Fibroblast of mammary gland (primary cell): ENCODE measurements at regions not wholly inside any gene's neighbourhood (a gene's known extent, or its start where the extent isn't known, plus 50 kb on each side); places are given as distances from the start of the nearest gene placed in this dataset.
A peak's percentile ranks its signal among the peaks of the same experiment; 100 is the strongest.

Source experiments
- DNase-seq: peaks from one replicate; pipeline ENCODE4 v3.0.0-alpha.2; 2010; ENCODE audit warnings: low read depth
- H3K4me3 ChIP-seq: 2 replicates; pipeline ENCODE4 v1.5.1; 2011; ENCODE audit warnings: low read depth, mild to moderate bottlenecking, low read length, moderate library complexity; ENCODE audit not compliant: control insufficient read depth
- TF ChIP-seq, protein P1 (sequence below): conservative IDR thresholded peaks from 2 replicates; pipeline ENCODE4 v1.5.1; 2011; ENCODE audit warnings: low read depth, low read length, inconsistent platforms; ENCODE audit not compliant: control insufficient read depth, insufficient read depth

- DNase-seq, result no peak
- TF ChIP-seq, protein P1, sequence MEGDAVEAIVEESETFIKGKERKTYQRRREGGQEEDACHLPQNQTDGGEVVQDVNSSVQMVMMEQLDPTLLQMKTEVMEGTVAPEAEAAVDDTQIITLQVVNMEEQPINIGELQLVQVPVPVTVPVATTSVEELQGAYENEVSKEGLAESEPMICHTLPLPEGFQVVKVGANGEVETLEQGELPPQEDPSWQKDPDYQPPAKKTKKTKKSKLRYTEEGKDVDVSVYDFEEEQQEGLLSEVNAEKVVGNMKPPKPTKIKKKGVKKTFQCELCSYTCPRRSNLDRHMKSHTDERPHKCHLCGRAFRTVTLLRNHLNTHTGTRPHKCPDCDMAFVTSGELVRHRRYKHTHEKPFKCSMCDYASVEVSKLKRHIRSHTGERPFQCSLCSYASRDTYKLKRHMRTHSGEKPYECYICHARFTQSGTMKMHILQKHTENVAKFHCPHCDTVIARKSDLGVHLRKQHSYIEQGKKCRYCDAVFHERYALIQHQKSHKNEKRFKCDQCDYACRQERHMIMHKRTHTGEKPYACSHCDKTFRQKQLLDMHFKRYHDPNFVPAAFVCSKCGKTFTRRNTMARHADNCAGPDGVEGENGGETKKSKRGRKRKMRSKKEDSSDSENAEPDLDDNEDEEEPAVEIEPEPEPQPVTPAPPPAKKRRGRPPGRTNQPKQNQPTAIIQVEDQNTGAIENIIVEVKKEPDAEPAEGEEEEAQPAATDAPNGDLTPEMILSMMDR, result no peak
- H3K4me3 ChIP-seq, result no peak overlapping the region
Measured at GRCh38 chr2:157077753-157078350, 179.7 kb upstream of the GALNT5 start.

DNA sequence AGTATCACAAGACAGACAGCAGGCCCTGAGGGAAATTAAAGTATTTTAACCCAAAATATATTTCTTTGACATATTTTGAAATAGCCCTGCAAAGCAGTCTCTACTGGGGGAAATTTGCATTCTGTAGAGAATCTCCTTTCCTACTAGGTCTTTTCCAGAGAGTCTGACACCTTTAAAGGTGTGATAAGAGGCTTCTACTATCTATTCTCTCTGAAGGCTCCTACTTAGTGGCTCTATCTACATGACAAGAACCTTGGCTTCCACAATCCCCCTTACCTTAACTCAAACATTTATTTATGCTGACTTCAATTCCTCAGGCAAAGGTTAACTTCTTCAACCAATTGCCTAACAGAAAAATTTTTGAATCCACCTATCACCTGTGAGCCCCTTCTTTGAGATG, 174.6 kb upstream of the GALNT5 start:
- TF ChIP-seq, protein P1, result no peak
- DNase-seq, result no peak
- no peak overlapping the region for H3K4me3 ChIP-seq

DNA sequence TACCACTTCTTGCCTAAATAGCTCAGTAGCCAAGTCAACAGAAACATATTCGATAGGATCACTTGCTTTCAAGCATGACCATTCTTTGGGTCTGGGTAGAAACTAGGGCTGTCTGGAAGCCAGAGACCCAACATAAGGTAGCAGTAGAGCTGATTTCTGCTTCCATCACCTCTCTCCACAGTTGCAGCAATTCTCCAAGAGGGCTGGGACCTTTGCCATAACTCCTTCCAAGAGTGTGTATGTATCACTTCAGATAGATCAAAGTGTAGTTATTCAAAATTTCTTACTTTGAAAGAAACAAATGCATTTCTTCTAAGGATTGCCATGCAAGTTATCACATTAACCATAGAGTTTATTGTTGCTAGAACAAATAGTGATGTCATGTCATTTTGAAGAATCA, 172.0 kb upstream of the GALNT5 start:
- TF ChIP-seq, protein P1, result no peak
- DNase-seq, result no peak
- H3K4me3 ChIP-seq, result no peak overlapping the region

DNA sequence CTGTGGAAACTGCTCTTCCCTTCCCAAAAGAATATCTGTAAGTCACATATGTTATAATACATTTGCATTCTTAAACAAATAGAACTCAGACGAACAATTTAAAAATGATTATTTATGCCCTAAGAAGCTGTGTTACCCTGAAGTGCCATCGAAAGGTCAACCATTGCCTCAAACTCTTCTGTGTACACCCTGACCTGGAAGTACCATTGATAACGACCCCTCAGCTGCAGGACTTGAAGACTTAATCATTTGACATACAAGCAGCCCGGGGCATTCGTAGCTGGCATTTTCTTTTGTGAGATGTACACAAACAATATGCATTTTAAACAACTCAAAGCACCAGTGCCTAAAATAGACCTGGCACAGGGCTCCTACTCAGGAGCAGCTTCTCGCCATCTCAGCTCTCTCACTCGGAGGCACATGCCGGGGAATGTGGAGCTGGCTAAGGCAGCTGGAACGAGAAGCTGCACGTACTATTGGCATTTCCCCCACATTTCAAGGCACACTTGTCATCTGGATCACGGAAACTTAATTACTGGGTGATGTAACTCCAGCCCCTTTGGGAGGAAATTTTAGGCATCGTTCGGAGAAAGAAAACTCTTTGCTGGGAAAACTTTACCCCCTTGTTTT, 170.0 kb upstream of the GALNT5 start:
- TF ChIP-seq, protein P1, result no peak
- no peak overlapping the region for H3K4me3 ChIP-seq
- DNase-seq, result peak; percentile 73

- TF ChIP-seq, protein P1, result peak; percentile 24
- DNase-seq, result no peak
- no peak overlapping the region for H3K4me3 ChIP-seq
Measured at GRCh38 chr2:157093666-157094065, 163.8 kb upstream of the GALNT5 start.

DNA sequence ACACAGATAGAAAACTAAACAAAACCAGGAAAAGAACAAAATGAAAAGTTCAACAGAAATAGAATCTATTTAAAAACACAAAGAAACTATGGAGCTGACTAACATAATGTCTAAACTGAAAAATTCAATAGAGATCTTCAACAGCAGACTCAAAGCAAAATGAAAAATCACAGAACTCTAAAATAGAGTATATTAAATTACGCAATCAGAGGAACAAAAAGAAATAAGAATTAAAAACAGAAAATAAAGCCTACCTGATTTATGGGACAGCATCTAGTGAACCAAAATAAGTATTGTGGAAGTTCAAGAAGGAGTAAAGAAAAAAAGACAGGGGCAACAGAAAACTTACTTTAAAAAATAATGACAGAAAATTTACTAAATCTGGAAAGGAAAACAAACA, 152.1 kb upstream of the GALNT5 start:
- no peak for DNase-seq
- TF ChIP-seq, protein P1, result no peak
- H3K4me3 ChIP-seq, result no peak overlapping the region
